Activated CD8-positive, alpha-beta memory T cell treated with anti-CD3 and anti-CD28 coated beads, Interleukin-2, amount 10 ng/mL, durations not matched to agents 7 days and 5 days (primary cell): ENCODE measurements at regions not wholly inside any gene's neighbourhood (a gene's known extent, or its start where the extent isn't known, plus 50 kb on each side); places are given as distances from the start of the nearest gene placed in this dataset.
A peak's percentile ranks its signal among the peaks of the same experiment; 100 is the strongest.

Source experiments
- ATAC-seq: fragments of 150-1000 bp; cut with Tn5 transposase; one replicate; pipeline ENCODE4 v1.10.0; 2021; ENCODE audit warnings: moderate library complexity
- CTCF ChIA-PET: fragments of 350-600 bp; sonication (Branson Sonifier 250); formaldehyde crosslinking; loops from one replicate; lab custom pipeline; 2021; ENCODE audit warnings: antibody characterized with exemption; lab: Charles Lee
- DNase-seq: peaks from one replicate; pipeline ENCODE4 v3.0.0-alpha.2; 2020
- H3K27ac Mint-ChIP-seq: one replicate; pipeline ENCODE4 v1.8.0; 2021; ENCODE audit warnings: mild to moderate bottlenecking, mixed read lengths
- H3K27me3 Mint-ChIP-seq: one replicate; pipeline ENCODE4 v1.8.0; 2021; ENCODE audit warnings: mixed read lengths
- H3K36me3 Mint-ChIP-seq: one replicate; pipeline ENCODE4 v1.8.0; 2021; ENCODE audit warnings: mild to moderate bottlenecking, mixed read lengths
- H3K4me1 Mint-ChIP-seq: one replicate; pipeline ENCODE4 v1.8.0; 2021; ENCODE audit warnings: mixed read lengths
- H3K4me3 Mint-ChIP-seq: one replicate; pipeline ENCODE4 v1.8.0; 2021; ENCODE audit warnings: mild to moderate bottlenecking, moderate library complexity, mixed read lengths
- H3K9me3 Mint-ChIP-seq: one replicate; pipeline ENCODE4 v1.8.0; 2022; ENCODE audit warnings: low read depth, mixed read lengths

GRCh38 chr9:129253803-129254381, 75.8 kb upstream of the IER5L start:
- peaks cover 59% of the 10 kb centered on the region for H3K27me3 Mint-ChIP-seq
- H3K4me3 Mint-ChIP-seq: no peak overlapping the region
- CTCF ChIA-PET: interaction anchor here (1.3 kb wide), 1 partner anchor 122 kb away, joined by 4 read pairs; no protein-coding TSS in a partner anchor
- no peak overlapping the region for H3K27ac Mint-ChIP-seq
- peaks cover 12% of the 10 kb centered on the region for H3K4me1 Mint-ChIP-seq
- H3K9me3 Mint-ChIP-seq: peaks cover 4% of the 10 kb centered on the region
- ATAC-seq (no peak), DNase-seq (no peak)
- H3K36me3 Mint-ChIP-seq: no peaks in the 10 kb centered on the region

- Mint-ChIP-seq H3K9me3 (peaks cover 4% of the 10 kb centered on the region), H3K4me3 (no peak overlapping the region), H3K4me1 (peaks cover 8% of the 10 kb centered on the region), H3K36me3 (no peaks in the 10 kb centered on the region), H3K27ac (no peak overlapping the region), H3K27me3 (peaks cover 58% of the 10 kb centered on the region)
- ATAC-seq (no peak), DNase-seq (no peak)
- CTCF ChIA-PET: interaction anchor here (1.3 to 1.6 kb wide), 2 partner anchors 13 to 121 kb away, joined by 3 to 4 read pairs; no protein-coding TSS in a partner anchor
Measured at GRCh38 chr9:129252937-129253802, 75.1 kb upstream of the IER5L start.

- Mint-ChIP-seq H3K4me1 (peaks cover 4% of the 10 kb centered on the region), H3K27me3 (peaks cover 38% of the 10 kb centered on the region), H3K4me3 (no peak overlapping the region), H3K36me3 (no peaks in the 10 kb centered on the region), H3K9me3 (peaks cover 4% of the 10 kb centered on the region), H3K27ac (no peak overlapping the region)
- CTCF ChIA-PET: interaction anchor here (1.5 kb wide), 2 partner anchors 77 to 108 kb away, joined by 3 read pairs; no protein-coding TSS in a partner anchor
- DNase-seq (no peak), ATAC-seq (no peak)
Measured at GRCh38 chr9:129250786-129251185, 72.7 kb upstream of the IER5L start.

- peaks cover 4% of the 10 kb centered on the region for H3K9me3 Mint-ChIP-seq
- CTCF ChIA-PET: no interaction called here
- H3K27me3 Mint-ChIP-seq: peaks cover 27% of the 10 kb centered on the region
- H3K4me1 Mint-ChIP-seq: peaks cover 4% of the 10 kb centered on the region
- H3K36me3 Mint-ChIP-seq: no peaks in the 10 kb centered on the region
- DNase-seq: no peak
- ATAC-seq: no peak
- H3K4me3 Mint-ChIP-seq: no peak overlapping the region
- H3K27ac Mint-ChIP-seq: no peak overlapping the region
Measured at GRCh38 chr9:129247285-129248153, 69.5 kb upstream of the IER5L start.

GRCh38 chr9:129245276-129245675, 67.2 kb upstream of the IER5L start:
- ATAC-seq: no peak
- CTCF ChIA-PET: no interaction called here
- Mint-ChIP-seq H3K27ac (no peak overlapping the region), H3K27me3 (peaks cover 14% of the 10 kb centered on the region), H3K4me3 (no peak overlapping the region), H3K9me3 (peaks cover 4% of the 10 kb centered on the region), H3K4me1 (peaks cover 3% of the 10 kb centered on the region), H3K36me3 (no peaks in the 10 kb centered on the region)
- DNase-seq: no peak

- no peak overlapping the region for H3K4me3 Mint-ChIP-seq
- DNase-seq: no peak
- peaks cover 10% of the 10 kb centered on the region for H3K4me1 Mint-ChIP-seq
- H3K9me3 Mint-ChIP-seq: no peaks in the 10 kb centered on the region
- ATAC-seq: no peak
- H3K27ac Mint-ChIP-seq: no peak overlapping the region
- H3K27me3 Mint-ChIP-seq: no peaks in the 10 kb centered on the region
- no peaks in the 10 kb centered on the region for H3K36me3 Mint-ChIP-seq
- CTCF ChIA-PET: no interaction called here
Measured at GRCh38 chr9:129242971-129243561, 65.0 kb upstream of the IER5L start.

GRCh38 chr9:129242191-129242941, 64.3 kb upstream of the IER5L start:
- no peak overlapping the region for H3K4me3 Mint-ChIP-seq
- H3K27ac Mint-ChIP-seq: no peak overlapping the region
- DNase-seq (no peak), ATAC-seq (no peak)
- H3K36me3 Mint-ChIP-seq: no peaks in the 10 kb centered on the region
- H3K27me3 Mint-ChIP-seq: no peaks in the 10 kb centered on the region
- peaks cover 17% of the 10 kb centered on the region for H3K4me1 Mint-ChIP-seq
- no peaks in the 10 kb centered on the region for H3K9me3 Mint-ChIP-seq
- CTCF ChIA-PET: no interaction called here

- Mint-ChIP-seq H3K27ac (no peak overlapping the region), H3K4me3 (no peak overlapping the region), H3K9me3 (no peaks in the 10 kb centered on the region), H3K36me3 (no peaks in the 10 kb centered on the region), H3K27me3 (no peaks in the 10 kb centered on the region), H3K4me1 (peaks cover 24% of the 10 kb centered on the region)
- CTCF ChIA-PET: no interaction called here
- no peak for ATAC-seq
- DNase-seq: no peak
Measured at GRCh38 chr9:129241725-129242124, 63.7 kb upstream of the IER5L start.

GRCh38 chr9:129240581-129241211, 62.6 kb upstream of the IER5L start:
- Mint-ChIP-seq H3K27ac (no peak overlapping the region), H3K4me1 (peaks cover 34% of the 10 kb centered on the region), H3K36me3 (no peaks in the 10 kb centered on the region), H3K27me3 (no peaks in the 10 kb centered on the region), H3K9me3 (no peaks in the 10 kb centered on the region), H3K4me3 (no peak overlapping the region)
- DNase-seq (no peak), ATAC-seq (no peak)
- CTCF ChIA-PET: interaction anchor here (0.9 to 1.2 kb wide), 5 partner anchors 11 to 109 kb away, joined by 3 to 5 read pairs (median 3); no protein-coding TSS in a partner anchor

- ATAC-seq (no peak), DNase-seq (no peak)
- CTCF ChIA-PET: interaction anchor here (0.9 to 1.2 kb wide), 5 partner anchors 12 to 108 kb away, joined by 3 to 5 read pairs (median 3); no protein-coding TSS in a partner anchor
- Mint-ChIP-seq H3K4me3 (no peak overlapping the region), H3K9me3 (no peaks in the 10 kb centered on the region), H3K36me3 (no peaks in the 10 kb centered on the region), H3K4me1 (peaks cover 41% of the 10 kb centered on the region), H3K27ac (no peak overlapping the region), H3K27me3 (no peaks in the 10 kb centered on the region)
Measured at GRCh38 chr9:129239946-129240490, 62.0 kb upstream of the IER5L start.

- Mint-ChIP-seq H3K9me3 (peaks cover 4% of the 10 kb centered on the region), H3K4me3 (peak overlapping the region; percentile 57), H3K27me3 (no peaks in the 10 kb centered on the region), H3K36me3 (peaks cover 3% of the 10 kb centered on the region), H3K4me1 (peaks cover 53% of the 10 kb centered on the region), H3K27ac (peak overlapping the region; percentile 45)
- CTCF ChIA-PET: interaction anchor here (1.0 to 4.1 kb wide), 8 partner anchors 12 to 259 kb away, joined by 3 to 28 read pairs (median 6); partner anchors contain the start of gene IER5L
- no peak for DNase-seq
- no peak for ATAC-seq
Measured at GRCh38 chr9:129237803-129238202, 59.7 kb upstream of the IER5L start.
